ENCODE measurements at regions not wholly inside any gene's neighbourhood (a gene's known extent, or its start where the extent isn't known, plus 50 kb on each side); places are given as distances from the start of the nearest gene placed in this dataset.

GRCh38 chr4:33785843-33786242 lies 2458.5 kb downstream of the ARAP2 start:
- no peak for TF ChIP-seq CTCF (conservative IDR thresholded peaks at IDR 0.05; ENCODE audit: low read depth, low read length)
- no peak for TF ChIP-seq EZH2 (IDR thresholded peaks at IDR 0.05; ENCODE audit: borderline replicate concordance, low read depth, low read length, poor library complexity, severe bottlenecking)
